Fibroblast of the conjunctiva (primary cell): ENCODE measurements at regions not wholly inside any gene's neighbourhood (a gene's known extent, or its start where the extent isn't known, plus 50 kb on each side); places are given as distances from the start of the nearest gene placed in this dataset.
"Not testable (repeated sequence)": the region's sequence is repeated elsewhere in the genome, so short reads cannot be mapped to it uniquely, and the experiment has no call there.

Experiments
- DNase-seq: peaks from one replicate; pipeline ENCODE4 v3.0.0-alpha.2; 2010; ENCODE audit warnings: low read depth

DNA sequence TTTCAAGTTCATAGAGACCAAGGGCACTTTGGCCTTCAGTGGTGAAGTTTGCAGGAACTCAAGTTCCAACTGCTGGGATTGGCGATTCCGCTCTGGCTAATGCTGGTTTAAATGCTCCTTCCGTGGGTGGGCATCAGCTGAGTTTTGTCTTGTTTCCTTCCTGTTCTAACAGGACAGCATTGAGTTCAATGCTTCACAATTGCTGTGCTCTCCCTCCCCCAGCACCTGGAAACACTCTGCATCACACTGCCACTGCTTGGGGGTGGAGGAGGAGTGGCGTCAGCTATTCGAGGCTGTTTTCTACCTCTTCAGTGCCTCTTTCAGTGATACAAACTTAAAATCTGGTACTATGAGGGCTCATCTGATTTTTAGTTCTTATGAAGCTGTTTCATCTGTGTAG is 634.9 kb downstream of the FSCB start:
- DNase-seq, result no peak

DNA sequence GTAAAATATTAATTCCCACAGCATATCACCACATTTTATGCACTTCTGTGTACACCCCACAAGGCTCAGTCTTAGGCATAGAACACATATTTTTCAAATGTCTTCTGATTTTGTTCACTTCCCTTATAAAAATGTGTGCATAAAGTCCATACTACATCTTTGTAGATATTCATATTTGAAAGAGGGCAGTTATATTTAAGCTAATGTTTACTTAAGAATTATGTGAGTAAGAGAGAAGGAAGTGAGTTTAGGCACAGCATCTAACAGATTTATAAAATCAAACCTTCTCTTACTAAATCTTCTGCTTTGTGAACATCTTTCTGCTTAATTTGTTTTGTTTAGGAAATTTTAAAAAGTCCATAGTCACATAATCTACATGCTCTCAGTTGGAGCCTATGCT is 648.1 kb downstream of the FSCB start:
- DNase-seq, result no peak

DNA sequence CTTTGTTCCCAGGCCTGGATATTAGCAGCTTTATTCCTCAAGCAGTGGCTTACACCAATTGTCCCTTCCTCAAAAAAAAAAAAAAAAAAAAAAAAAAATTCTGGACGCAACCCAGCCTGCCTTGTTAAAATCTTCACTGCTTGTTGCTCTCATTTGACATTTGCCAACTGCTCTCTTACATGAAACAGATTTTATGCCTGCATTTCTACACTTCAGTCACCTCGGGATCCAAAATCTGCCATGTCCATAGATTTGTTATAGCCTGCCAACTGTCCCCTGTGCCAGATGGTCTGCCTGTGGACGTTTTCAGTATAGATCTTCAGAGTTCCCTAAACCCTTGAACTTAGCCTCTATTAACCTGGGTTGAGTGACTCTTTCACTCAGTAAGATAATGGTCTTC is 651.5 kb downstream of the FSCB start:
- DNase-seq, result no peak

DNA sequence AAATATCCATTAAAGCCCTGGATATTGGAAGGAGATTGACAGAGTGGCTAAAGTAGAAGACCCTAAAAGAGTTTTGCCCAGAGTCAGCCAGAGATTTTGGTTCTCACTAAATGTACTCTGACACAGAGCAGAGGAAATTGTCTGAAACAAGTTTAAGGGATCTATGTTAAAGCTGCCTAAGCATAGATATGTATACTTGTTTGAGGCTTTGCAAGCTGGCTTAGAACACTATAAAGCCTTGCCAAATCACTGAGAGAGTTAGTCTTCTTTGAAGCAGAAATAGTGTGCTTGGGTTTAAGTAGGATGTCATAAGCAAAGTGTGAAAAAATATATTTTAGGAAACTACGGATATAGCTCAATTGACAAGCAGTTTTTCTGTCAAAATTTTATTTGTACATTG is 653.5 kb downstream of the FSCB start:
- no peak for DNase-seq

DNA sequence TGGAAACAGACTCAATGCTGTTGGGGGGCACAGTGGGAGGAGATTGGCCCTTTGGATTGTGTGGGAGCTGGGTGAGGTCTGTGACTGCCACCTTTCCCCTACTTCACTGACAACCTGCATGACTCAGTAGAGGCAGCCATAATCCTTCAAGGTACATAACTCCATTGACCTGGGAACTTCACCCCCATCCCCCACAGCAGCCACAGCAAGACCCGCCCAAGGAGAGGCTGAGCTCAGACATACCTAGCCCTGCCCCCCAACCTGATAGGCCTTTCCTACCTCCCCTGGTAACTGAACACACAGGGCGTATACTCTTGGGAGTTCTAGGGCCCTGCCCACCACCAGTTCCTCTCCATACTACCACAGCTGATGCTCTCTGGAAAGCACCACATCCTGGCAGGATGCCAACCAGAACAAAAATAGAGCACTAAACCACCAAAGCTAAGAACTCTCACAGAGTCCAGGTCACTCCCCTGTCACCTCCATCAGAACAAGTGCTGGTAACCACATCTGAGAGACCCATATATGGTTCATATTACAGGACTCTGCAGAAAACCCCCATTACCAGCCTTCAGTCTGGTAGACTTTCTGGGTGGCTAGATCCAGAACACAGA is 703.9 kb downstream of the FSCB start:
- no peak for DNase-seq

DNA sequence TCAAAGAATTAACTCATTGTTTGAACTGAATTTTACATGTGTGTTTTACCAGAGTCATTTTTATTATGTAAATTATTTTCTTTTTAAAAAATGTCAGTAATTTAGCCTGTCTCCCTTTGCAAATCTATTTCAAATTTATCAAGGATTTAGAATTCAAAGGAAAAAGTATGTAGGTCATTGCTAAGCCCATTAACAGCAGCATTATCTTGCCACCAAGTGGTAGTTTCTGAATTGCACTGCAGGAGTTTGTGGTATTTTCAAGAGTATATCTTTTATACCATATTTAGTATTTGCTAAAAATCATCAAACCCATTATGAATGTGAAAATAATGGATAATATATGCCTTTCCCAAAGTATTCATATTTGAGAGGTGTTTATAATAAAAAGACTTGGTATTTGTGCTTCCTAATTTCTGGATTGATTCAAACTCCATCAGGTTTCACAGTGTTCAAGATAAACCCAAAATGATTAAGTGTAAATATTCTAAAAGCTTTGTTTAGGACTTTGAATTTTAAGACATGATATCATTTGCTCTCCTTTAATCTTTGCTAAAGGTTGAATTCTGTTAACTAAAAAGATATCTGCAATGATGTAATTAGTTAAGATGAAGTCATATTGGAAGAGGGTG is 711.4 kb downstream of the FSCB start:
- peak; percentile 2 for DNase-seq

DNA sequence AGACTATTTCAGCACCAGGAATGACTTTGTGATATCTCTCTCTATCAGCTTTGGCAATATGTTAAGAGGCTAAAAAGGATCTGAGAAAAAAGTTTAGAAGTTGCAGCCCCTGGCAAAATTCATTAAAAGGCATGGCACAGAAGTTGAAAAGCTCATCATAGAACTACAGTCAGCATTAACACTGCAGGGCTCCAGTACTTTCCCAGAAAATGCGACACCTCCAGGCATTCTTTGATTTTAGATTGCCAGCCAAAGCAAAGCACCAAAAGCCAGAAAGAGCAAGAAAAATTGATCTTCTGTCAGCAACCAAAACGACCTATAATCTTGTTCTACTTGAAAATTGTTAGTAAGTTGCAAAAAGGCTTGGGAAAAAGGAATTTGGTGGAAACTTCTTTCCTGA is 713.5 kb downstream of the FSCB start:
- no peak for DNase-seq

DNA sequence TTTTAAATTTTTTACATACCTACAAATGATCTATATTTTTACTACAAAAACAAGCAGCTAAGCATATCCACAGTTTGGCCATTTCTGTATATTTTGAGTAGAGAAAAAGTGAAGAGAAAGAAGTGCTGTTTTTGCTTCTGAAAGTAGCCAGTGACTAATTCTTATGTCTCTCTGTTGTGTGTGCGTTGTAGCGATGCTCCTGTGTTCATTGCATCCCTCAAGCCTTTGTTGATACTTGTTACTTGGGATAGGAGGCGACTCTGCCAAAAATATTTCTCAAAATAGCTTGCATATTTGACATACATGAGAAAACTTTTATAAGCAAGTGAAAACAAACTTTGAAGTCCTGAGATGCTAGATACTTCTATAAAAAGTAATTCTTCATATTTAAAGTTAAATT is 714.1 kb downstream of the FSCB start:
- DNase-seq, result no peak

DNA sequence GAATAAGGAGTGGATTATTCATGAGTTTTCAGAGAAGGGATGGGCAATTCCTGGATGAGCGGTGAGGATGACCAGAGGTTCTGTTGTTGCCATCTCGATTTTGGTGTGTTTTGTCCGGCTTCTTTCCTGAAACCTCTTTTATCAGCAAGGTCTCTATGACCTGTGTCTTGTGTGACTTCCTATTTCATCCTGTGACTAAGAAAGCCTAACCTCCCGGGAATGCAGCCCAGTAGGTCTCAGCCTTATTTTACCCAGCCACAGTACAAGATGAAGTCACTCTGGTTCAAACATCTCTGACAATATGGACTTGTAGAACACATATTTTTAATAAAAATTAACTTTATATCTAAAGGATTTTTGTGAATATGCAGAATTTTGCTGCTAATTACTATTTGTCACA is 716.4 kb downstream of the FSCB start:
- no peak for DNase-seq

DNA sequence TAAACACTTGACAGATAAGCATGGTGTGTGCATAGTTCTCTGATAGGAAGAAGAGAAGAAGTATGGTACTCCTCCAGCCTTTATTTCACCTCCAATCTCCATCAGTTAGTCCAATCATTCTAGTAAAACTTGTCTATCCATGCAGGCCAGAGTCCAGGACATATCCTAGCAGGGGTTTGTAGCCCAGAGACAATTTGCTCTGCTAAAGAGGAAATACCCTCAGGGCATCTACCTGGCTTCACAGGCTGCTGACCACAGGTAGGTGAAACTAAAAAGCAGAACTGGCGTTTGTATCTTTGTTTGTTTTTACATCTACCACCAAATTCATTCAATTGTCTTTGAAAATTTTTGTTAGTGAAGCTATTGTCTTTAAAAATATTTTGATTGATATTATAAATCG is 717.6 kb downstream of the FSCB start:
- DNase-seq, result no peak

DNA sequence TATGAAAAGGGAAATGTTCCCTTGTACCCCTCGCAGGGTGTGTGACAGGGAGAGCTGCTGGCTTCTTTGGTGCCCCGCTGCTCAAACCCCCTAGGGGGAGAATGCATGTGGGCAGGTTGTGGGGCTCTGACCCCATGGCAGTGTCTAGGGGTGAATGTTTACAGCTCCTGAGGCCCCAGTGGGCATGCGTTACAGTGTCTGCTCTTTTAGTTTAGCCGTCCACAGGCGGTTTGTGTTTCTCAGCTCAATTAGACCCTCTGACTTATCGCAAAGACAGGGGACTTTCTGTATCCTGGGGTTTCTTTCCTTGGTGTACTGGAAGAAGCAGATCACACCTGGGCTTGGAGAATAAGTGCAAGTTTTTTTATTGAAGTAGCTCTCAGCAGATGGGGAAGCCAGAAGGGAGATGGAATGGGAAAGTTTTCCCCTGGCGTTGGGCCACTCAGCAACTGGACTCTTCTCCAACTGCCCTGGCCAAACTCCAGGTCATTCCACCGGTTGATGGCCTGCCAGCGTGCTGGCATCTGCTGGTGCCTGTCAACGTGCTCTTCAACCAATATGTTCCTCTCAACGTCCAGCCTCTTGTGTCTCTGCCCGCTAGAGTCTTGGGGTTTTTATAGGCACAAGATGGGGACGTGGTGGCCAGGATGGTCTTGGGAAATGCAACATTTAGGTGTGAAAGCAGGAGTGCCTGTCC is 720.9 kb downstream of the FSCB start:
- DNase-seq, result no peak

DNA sequence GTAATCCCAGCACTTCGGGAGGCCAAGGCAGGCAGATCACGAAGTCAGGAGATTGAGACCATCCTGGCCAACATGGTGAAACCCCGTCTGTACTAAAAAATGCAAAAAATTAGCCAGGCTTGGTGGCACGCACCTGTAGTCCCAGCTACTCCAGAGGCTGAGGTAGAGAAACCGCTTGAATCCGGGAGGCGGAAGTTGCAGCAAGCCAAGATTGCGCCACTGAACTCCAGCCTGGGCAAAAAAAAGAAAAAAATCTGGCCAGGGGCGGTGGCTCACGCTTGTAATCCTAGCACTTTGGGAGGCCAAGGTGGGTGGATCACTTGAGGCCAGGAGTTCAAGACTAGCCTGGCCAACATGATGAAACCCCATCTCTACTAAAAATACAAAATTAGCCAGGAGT is 722.7 kb downstream of the FSCB start:
- DNase-seq, result not testable (repeated sequence)

DNA sequence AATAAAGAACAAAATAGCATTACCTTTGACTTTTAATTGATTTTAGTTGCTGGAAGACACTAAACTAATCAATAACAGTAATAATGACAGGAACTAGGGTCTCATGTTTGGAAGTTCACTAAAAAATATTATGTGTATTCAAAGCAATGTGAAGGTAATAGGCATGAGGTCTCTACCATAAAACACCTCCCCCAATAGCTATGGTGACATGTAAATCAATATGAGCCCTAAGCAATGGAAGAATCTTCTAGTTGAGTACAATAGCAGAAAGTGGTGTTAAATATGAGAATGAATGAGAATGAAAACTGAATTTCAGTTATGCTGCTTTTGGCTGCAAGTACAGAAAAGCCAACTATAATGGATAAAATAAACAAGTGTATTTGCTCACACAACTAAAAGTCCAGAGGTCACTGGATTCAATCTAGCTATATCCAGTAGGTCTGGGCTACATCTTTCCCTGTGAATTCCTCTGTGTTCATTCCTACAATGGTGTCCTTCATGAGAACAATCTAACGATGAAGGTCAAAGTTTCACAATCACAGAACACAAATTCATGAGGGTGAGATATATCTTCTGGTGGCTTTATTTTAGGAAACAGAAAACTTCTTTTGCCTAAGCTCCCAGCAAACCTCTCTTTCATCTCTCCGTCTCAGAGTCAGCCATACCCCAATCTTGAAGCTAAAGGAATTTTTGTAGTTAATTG is 728.0 kb downstream of the FSCB start:
- DNase-seq, result no peak

DNA sequence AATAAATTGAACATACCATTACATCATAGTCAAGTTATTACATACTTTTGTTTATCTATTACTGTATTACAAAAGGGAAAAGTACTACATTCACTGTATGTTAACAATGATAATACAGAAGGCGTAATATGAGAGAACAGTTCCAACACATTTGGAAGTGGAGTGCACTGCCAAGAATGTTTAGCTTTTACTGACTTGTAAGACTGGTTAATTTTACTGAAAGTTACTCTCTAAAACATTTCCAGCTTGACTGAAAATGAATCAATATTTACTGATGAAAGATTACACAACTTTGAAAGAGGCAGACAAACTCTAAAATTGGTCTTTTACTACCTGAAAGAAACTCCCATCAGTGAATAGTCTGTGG is 728.5 kb downstream of the FSCB start:
- DNase-seq, result no peak

DNA sequence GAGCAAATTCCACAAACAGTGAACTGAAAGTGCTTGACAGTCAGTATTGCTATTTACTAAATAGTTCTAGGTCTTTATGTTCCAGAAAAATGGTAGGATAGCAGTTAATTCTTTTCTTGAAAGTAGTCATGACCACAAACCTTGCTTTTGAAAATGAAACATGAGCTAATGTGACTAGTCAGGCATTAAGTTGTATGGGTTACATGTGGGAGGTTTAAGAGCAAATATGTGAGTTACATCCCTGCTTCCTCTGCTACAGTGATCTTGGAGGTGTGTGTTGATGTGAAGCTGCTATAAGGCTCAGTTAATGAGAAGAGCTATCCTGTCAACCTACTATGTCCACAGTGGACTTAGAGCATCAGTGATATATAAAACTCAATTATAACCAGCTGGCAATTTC is 741.6 kb downstream of the FSCB start:
- no peak for DNase-seq

DNA sequence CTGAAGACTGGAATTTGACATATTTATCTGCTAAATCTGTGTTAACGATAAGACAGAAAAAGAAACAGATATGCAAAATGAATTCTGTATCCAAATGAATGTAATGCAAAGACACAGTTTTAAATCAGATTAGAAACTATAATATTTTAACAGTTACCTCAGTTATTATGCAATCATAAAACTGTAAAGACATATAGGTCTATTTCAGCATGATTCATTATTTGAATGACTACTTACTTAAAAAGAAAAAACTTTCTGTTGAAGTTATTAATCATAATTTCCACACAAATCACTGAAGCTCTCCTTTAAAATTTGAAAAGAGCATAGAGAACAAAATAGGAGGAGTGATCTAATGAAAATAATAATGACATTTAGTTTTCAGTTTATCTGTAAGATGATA is 742.6 kb downstream of the FSCB start:
- no peak for DNase-seq

DNA sequence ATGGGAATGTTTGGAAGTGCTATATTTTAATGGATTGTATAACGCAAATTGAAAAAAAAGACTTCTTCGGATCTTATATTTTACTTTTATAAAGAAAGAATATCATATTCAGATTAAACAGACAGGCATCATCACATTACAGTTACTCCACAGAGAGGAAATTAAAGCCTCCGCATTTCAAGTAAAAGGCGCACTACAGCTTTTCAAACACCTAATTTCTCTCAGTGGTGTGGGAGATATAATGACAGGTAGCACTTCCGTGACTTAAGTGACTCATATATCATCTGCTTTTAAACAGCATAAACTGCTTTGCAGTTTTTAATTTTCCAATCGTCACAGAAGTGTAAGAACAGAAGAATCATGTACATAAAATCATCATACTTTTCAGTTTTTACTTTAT is 751.4 kb downstream of the FSCB start:
- DNase-seq, result no peak

DNA sequence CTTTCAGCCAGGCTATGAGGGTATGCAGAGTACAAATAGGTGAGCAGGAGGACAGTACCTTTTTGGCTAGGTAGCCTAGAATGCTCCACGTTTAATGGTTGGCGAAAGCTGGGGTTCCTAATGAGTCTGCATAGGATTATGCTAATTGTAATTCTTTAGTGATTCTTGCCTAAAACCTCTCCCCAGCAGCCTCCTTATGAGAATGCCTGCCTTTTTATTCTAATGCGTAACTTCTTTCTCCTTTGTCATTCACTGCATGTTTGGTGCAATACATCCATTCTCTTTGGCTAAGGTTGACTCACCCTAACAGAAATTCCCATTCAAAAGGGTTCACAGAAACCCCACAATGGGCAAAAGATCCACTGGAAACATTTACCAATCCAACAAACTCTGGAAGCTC is 752.2 kb downstream of the FSCB start:
- DNase-seq, result no peak

DNA sequence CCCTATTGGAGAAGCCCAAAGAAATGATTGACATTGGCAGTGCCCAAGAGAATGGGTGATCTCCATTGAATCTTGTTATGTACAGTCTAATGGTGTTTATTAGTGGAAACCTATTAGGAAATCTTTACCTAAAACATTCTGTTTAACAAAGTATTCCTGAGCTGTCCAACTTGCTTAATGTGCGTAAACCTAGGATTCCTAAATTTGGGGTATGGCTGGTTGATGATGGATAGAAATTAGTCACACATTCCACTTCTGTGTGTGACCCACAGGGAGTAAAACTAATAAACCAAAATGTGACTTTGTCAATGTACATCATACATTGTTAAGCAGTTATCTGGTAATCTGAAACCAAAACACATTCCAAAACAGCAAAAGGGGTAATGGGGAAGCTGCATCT is 761.3 kb downstream of the FSCB start:
- no peak for DNase-seq

DNA sequence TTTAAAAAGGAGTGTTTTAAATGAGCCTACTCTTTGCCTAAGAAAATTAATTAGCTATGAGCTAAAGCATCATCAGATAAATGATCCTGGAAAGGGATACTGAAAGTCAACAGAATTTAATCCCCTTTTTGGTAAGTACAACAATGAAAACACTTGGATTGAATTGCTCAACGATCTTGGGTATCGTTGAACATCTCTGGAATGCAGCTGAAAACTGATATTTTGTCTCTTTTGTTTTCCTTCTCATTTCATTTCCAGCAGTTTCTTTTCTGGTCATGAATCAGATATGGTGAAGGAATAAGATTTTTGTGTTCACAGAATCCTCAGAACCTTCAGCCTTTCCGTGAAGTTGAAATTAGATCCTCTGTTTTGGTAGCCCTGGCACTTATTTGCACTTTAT is 771.2 kb downstream of the FSCB start:
- DNase-seq, result no peak

DNA sequence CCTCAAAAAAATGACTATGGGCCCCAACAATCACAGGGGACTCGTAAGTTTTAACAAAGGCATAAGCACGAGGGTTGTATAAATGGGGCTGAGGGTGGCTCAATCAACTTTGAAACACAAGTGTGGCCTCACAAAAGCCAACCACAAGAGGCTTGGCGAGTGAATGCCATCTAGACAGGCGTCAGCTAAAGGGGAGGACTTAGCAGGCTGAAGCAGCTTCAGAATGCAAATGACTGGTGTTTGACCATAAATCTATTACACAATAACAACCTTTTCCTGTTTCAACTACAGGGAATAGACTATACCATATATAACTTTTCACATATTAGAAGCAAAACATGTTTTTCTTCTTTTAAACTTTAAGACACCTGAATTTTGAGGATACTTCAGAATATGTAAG is 777.9 kb downstream of the FSCB start:
- DNase-seq, result no peak

DNA sequence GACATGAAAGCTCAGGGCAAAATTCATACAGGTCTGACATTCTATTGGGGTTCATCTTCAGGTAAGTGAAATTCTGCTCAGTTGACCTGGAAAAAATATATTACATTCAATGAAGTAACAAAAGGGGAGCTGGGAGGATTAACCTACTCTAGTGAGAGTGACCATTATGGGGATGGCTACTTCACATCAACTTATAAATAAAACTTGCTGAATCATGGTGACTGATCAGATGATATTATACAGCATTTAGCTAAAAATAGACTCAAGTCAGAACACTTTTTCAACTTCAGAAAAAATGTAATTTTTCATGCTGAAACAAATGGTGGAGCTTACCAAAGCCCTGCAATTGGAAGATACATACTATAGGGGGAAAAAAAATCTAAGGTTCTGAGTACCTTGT is 800.2 kb downstream of the FSCB start:
- no peak for DNase-seq

DNA sequence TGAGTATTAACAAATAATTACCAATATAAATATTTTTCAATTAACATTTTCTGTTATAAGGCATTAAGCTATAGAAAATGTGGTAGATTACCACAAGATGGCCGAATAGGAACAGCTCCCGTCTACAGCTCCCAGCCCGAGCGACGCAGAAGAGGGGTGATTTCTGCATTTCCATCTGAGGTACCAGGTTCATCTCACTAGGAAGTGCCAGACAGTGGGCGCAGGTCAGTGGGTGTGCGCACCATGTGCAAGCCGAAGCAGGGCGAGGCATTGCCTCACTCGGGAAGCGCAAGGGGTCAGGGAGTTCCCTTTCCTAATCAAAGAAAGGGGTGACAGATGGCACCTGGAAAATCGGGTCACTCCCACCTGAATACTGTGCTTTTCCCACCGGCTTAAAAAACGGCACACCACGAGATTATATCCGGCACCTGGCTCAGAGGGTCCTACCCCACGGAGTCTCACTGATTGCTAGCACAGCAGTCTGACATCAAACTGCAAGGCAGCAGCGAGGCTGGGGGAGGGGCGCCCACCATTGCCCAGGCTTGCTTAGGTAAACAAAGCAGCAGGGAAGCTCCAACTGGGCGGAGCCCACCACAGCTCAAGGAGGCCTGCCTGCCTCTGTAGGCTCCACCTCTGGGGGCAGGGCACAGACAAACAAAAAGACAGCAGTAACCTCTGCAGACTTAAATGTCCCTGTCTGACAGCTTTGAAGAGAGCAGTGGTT is 808.4 kb downstream of the FSCB start:
- DNase-seq, result not testable (repeated sequence)
